Gastrocnemius medialis (tissue), 4 donors: ENCODE measurements at regions not wholly inside any gene's neighbourhood (a gene's known extent, or its start where the extent isn't known, plus 50 kb on each side); places are given as distances from the start of the nearest gene placed in this dataset.

ENCODE experiments used
- POLR2A ChIP-seq, 2 donors: fragments of 450-650 bp; IDR thresholded peaks; one replicate each; pipeline ENCODE4 v1.6.1; 2017; ENCODE audit warnings: antibody characterized with exemption in 2 of 2, mild to moderate bottlenecking in 2 of 2, moderate library complexity in 2 of 2
- TF ChIP-seq, protein P1 (sequence below), 5 experiments: fragments of 450-650 bp in 3 of 5; fragments of 200-600 bp in 2 of 5; sonication (generic) in 2 of 5; IDR thresholded peaks in 4 of 5; conservative IDR thresholded peaks in 1 of 5; 1 replicate in 4 of 5; 2 replicates in 1 of 5; pipeline ENCODE4 v1.5.1; 2016 to 2019; ENCODE audit warnings: antibody characterized with exemption in 5 of 5, mild to moderate bottlenecking in 3 of 5, moderate library complexity in 3 of 5

DNA sequence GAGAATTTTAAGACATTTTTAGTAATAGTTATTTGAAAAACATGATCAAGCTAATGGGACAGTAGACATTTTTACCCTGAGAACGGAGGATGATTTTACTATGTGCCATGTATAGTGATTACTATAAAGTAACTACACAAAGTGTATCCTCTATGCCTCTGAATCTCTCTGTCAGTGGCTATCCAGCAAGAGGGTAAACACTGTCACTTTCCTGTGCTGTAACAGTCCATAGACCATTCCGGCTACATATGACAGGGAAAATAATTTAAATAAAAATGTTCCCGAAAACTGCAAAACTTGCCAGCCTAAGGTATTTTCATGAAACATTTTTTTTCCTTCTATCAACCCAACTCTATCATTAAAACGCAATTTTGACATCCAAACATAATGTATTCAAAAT lies 1632.2 kb upstream of the ACVR2A start:
- TF ChIP-seq, protein P1, sequence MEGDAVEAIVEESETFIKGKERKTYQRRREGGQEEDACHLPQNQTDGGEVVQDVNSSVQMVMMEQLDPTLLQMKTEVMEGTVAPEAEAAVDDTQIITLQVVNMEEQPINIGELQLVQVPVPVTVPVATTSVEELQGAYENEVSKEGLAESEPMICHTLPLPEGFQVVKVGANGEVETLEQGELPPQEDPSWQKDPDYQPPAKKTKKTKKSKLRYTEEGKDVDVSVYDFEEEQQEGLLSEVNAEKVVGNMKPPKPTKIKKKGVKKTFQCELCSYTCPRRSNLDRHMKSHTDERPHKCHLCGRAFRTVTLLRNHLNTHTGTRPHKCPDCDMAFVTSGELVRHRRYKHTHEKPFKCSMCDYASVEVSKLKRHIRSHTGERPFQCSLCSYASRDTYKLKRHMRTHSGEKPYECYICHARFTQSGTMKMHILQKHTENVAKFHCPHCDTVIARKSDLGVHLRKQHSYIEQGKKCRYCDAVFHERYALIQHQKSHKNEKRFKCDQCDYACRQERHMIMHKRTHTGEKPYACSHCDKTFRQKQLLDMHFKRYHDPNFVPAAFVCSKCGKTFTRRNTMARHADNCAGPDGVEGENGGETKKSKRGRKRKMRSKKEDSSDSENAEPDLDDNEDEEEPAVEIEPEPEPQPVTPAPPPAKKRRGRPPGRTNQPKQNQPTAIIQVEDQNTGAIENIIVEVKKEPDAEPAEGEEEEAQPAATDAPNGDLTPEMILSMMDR (IDR thresholded peaks at IDR 0.05 in 4 of 5, conservative IDR thresholded peaks at IDR 0.05 in 1 of 5): no peak
- no peak for TF ChIP-seq POLR2A (IDR thresholded peaks at IDR 0.05)
